HAP-1 (cell line): ENCODE measurements at regions not wholly inside any gene's neighbourhood (a gene's known extent, or its start where the extent isn't known, plus 50 kb on each side); places are given as distances from the start of the nearest gene placed in this dataset.

Experiments used
- DNase-seq, 2 experiments: peaks; one replicate each; pipeline ENCODE4 v3.0.0-alpha.2; 2016 to 2020; ENCODE audit warnings: low spot score in 2 of 2
- H3K27me3 ChIP-seq: fragments of 250-450 bp; sonication (Bioruptor Pico); 2 replicates; pipeline ENCODE4 v1.5.1; 2020; ENCODE audit warnings: low read depth, mild to moderate bottlenecking, moderate library complexity
- H3K36me3 ChIP-seq: fragments of 250-450 bp; sonication (Bioruptor Pico); replicated peaks from 2 replicates; pipeline ENCODE4 v1.5.1; 2020; ENCODE audit warnings: mild to moderate bottlenecking
- H3K4me1 ChIP-seq: fragments of 250-450 bp; sonication (Bioruptor Pico); 2 replicates; pipeline ENCODE4 v1.5.1; 2020; ENCODE audit warnings: mild to moderate bottlenecking
- H3K4me3 ChIP-seq: fragments of 250-450 bp; sonication (Bioruptor Pico); 2 replicates; pipeline ENCODE4 v1.5.1; 2020; ENCODE audit warnings: mild to moderate bottlenecking, moderate library complexity
- H3K9me3 ChIP-seq: fragments of 250-450 bp; sonication (Bioruptor Pico); 2 replicates; pipeline ENCODE4 v1.5.1; 2020; ENCODE audit warnings: mild to moderate bottlenecking, moderate library complexity
- in situ Hi-C: fragments of 300-500 bp; cut with MboI; formaldehyde crosslinking; loops from 3 replicates; pipeline ENCODE4 v1.14.3; 2020; ENCODE audit warnings: low sequenced_read_pairs, inconsistent platforms, mixed read lengths

DNA sequence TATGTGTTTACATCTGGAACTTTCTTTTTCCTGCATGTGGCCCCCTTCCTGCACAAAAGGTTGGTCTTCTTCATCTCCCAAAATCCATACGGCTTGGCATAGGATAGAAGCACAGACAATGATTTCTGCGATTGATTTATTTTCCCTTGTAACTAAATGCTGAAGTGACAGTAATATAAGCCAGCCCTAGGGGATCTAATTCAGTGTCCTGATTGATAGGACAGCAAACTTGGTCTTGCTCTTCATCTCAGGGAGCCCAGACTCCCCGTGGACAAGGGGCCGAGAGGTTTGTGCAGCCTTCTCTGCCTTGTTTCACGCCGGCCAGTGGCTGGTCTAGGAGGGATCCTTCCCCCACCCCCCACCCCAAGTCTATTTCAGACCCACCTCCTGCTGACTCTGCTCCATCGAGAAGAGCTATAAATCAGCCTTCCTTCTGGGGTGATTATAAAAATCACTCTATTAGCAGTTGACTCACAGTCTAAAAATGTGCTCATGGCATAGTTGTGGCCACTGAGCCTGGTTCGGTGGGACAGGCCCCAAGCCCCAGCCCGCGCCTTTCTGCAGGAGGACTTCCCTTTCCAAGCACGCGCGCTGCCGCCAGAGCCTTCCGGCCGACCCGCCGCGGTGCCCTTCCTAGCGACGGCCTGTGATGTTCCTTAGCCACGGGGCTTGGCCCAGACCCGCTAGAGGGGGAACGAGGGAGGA is 89.8 kb upstream of the COL5A1 start:
- no peaks in the 10 kb centered on the region for H3K36me3 ChIP-seq
- no peaks in the 10 kb centered on the region for H3K27me3 ChIP-seq
- no peaks in the 10 kb centered on the region for H3K4me1 ChIP-seq
- no peaks in the 10 kb centered on the region for H3K9me3 ChIP-seq
- DNase-seq = no peak
- in situ Hi-C loops = no loop called here
- no peak overlapping the region for H3K4me3 ChIP-seq

DNA sequence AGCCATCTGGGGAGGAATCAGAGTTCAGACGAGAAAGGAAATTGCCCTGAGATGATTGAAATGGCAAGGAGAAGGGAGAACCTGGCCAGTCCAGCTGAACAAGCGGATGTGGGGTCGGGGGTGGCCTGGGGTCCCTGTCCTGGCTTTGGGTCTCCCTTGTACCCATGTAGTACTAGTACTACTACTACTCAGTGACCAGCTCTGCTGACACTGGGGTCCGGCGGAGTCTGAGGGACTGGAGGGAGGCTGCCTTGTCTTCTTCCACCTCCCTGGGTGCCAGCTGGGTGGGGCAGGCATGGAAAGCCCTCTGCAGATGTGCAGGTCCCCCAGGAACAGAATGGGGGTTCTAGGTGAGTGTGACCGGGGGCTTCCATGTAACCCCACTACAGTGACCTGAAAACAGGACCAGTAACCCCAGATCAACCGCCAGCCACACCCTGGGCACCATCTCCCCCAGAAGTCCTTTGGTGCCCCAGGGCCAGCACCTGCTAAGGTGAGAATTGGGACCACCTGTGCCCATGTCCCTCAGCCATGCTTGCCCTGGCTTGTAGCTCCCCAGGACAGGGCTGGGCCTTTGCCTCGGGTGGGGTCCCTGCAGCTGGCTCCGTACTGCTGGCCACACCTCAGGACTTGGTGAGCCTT is 89.1 kb upstream of the COL5A1 start:
- in situ Hi-C loops = no loop called here
- Histone ChIP-seq H3K9me3 (no peaks in the 10 kb centered on the region), H3K27me3 (no peaks in the 10 kb centered on the region), H3K4me1 (no peaks in the 10 kb centered on the region), H3K4me3 (no peak overlapping the region), H3K36me3 (no peaks in the 10 kb centered on the region)
- DNase-seq = no peak

DNA sequence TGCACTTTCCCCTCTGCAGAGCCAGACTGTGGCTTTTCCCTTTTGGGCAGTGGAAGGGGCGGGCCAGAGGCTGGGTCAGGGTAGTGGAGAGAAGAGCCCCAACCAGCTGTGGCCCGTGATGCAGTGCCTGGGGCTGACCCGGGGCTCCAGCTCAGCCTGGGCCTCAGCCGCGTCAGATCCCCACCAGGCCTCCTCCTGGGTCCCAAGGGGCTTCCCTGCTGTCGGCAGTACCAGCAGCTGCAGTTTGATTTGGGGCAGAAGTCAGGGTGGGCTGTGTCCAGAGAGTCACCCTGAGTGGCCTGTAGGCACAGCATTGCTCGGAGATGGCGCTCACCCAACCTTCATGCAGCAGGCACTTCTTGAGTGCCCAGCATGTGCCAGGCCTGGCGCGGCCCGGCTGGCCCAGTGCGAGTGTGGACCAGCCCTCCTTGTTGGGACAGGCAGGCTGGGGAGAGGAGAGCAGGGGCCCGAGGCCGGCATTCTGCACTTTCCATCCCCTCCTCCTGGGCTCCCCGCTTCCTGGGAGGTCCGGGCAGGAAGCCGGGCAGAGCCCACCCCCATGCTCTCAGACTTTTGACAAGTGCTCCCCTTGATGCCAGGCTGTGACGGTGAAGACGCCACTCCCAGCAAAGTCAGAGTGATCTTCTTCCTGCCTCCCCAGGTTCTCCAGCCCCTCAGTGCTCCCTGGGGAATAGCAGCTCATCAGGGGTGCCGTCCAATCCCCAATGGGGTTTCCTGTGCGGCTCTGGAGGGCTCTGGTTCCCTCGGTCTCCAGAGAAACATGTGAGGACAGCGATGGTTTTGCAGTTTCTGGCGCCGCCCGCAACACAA is 88.3 kb upstream of the COL5A1 start:
- H3K4me3 ChIP-seq = no peak overlapping the region
- in situ Hi-C loops = no loop called here
- no peak for DNase-seq

DNA sequence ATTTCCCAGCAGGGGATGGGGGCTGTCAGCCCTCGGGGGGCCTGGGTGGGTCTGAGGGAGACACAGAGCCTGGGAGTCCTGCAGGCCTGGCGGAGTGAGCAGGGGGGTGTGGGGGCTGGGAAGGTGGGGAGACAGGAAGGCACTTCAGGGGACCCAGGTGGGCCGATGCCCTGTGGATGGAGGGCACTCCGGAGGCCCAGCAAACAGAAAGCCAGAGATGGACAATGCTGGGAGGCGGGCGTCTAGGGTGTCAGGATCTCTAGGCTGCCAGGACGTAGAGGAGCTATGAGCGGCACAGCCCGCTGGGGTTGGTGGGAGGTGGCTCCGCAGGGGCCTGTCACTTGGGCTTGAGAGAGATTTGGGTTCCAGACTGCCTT is 87.6 kb upstream of the COL5A1 start:
- in situ Hi-C loops = no loop called here
- H3K36me3 ChIP-seq = no peaks in the 10 kb centered on the region
- no peaks in the 10 kb centered on the region for H3K4me1 ChIP-seq
- DNase-seq = no peak
- H3K9me3 ChIP-seq = no peaks in the 10 kb centered on the region
- H3K4me3 ChIP-seq = no peak overlapping the region
- no peaks in the 10 kb centered on the region for H3K27me3 ChIP-seq

More for the DNA sequence above, 88.3 kb upstream of the COL5A1 start:
- Histone ChIP-seq H3K9me3 (no peaks in the 10 kb centered on the region), H3K27me3 (no peaks in the 10 kb centered on the region), H3K36me3 (no peaks in the 10 kb centered on the region), H3K4me1 (no peaks in the 10 kb centered on the region)

DNA sequence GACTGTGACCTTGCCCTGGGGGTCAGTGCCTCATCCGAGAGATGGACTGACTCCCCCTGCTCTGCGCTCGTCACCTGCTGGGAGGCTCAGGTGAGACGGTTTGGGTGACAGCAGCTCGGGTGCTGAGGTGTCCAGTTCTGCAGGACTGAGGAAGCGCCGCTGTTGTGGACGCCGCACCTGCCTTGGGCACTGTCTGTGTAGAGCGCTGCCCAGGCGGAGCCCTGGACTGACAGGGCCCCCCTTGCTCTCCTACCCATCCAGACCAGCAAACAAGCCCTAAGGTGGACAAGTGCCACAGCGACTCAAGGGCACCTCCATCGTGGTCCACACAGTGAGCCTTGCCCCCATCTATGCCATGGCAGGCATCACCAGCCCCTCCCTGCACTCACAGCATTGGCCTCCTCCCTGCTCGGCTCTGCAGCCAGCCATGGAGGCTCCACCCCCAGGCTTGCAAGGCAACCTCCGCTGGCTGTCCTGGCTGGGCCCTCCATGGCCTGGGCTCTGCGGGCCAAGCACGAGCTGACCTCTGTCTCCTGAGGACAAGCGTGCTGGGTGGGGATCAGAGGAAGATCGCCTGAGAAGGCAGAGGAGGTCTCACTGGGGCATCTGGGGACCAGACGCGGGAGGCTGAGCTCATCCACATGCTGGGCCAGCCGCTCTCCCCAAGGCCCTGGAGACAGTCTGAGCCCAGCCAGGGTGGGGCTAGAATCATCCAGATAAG is 87.1 kb upstream of the COL5A1 start:
- Histone ChIP-seq H3K4me1 (no peaks in the 10 kb centered on the region), H3K9me3 (no peaks in the 10 kb centered on the region), H3K27me3 (no peaks in the 10 kb centered on the region), H3K4me3 (no peak overlapping the region), H3K36me3 (no peaks in the 10 kb centered on the region)
- no peak for DNase-seq
- in situ Hi-C loops = no loop called here

DNA sequence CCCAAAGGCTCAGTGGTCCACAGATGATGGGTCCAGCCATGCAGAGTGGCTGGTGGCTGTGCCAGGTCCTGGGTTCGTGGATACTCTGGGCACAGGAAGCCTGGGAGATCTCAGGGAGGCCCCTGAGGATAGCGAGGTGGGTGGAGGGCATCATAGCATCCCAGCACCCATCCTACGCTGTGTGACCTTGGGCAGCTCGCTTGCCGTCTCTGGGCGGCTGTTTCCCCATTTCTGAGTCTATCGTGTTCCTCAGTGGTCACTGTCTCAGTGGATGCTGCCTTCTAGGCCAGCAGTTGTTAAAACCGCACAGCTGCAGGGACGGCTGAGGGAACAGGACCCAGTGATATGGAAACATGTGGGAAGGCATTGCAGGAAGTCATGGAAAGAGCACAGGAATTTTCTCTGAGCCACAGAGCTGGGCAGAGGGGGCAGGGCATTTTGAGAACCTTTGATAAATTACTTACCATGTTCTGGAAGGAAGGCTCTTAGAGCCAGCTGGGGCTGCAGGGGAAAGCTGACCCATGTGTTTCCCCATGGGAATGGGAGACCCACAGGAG is 86.4 kb upstream of the COL5A1 start:
- H3K36me3 ChIP-seq = no peaks in the 10 kb centered on the region
- no peak overlapping the region for H3K4me3 ChIP-seq
- DNase-seq = no peak
- in situ Hi-C loops = no loop called here
- no peaks in the 10 kb centered on the region for H3K4me1 ChIP-seq
- H3K27me3 ChIP-seq = no peaks in the 10 kb centered on the region
- H3K9me3 ChIP-seq = no peaks in the 10 kb centered on the region

DNA sequence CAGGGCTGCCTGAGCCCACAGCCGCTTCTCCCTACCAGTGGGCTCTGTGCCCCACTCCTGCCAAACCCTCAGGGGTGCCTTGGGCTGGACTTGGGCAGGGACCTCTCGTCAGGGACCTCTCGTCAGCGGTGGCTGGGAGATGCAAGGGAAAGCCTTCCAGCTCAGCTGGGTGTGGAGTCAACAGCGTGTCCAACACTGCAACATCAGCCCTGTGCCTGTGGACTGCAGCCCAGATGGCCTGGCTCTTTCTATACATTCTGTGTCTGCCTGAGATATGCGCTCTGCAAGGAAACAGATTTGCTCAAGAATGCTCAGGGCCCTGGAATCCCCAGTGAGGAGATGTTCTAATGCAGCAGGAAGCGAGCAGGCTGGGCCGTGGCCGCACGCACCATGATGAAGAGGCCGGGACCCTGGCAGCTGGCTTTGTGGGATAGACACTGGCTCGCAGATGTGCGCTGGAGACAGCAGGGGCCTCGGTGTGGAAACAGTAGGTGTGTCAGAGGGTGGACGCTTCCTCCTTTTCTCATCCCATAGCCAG is 85.0 kb upstream of the COL5A1 start:
- Histone ChIP-seq H3K4me1 (no peaks in the 10 kb centered on the region), H3K36me3 (no peaks in the 10 kb centered on the region), H3K4me3 (no peak overlapping the region), H3K27me3 (no peaks in the 10 kb centered on the region), H3K9me3 (no peaks in the 10 kb centered on the region)
- no peak for DNase-seq
- in situ Hi-C loops = no loop called here

DNA sequence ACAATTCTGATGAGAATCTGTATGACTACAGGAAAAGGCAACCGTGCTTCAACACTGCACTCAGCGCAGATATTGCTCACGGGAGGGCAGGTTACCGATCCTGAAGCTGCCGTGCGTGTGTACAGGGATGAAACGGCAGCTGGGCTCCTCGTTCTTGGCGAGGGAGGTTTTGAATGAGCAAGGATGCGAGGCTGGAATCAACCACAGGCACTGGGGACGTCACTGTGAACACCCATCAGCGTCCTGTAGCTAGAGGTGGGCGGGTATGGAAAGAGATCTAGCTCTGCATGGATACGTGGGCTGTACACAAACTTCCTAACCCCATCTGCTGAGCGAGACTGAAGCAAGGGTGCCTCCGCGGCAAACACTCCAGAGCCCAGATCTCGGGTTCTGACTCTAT is 84.3 kb upstream of the COL5A1 start:
- H3K4me3 ChIP-seq = no peak overlapping the region
- no peak for DNase-seq
- H3K27me3 ChIP-seq = no peaks in the 10 kb centered on the region
- in situ Hi-C loops = no loop called here
- H3K9me3 ChIP-seq = no peaks in the 10 kb centered on the region
- no peaks in the 10 kb centered on the region for H3K4me1 ChIP-seq
- H3K36me3 ChIP-seq = no peaks in the 10 kb centered on the region

DNA sequence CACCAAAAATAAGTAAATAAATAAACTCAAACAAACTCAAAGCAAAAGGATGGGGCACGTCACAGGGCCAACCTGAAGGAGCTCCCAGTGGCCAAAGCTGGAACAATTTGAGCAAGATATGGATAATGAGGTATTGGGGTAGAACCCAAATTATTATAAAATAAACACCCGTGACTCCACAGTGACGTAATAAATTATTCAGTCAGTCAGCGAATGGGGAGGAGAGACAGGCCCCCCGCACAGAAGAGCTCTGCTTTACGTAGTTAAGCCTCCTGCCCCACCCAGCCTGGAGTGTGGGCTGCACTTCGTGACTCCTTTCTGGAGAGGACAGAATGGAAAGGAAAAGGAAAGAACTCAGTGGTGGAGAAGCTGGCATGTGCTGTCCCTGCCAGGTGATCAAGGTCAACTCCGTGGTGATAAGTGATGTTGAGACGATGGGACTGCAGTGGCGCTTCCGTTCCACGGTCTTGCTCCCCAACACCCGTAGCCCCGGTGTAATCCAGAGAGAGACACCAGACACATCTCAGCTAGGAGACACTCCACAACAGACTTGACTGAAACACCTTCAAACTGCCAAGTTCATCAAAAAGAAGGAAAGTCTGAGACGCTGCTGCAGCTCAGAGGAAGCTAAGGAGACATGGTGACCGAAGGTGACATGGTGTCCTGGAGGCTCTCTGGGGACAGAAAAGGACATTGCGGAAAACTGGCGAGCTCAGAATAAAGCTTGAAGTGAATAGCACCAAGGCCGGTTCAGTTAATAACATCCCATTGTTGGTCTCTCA is 83.3 kb upstream of the COL5A1 start:
- Histone ChIP-seq H3K9me3 (no peaks in the 10 kb centered on the region), H3K36me3 (no peaks in the 10 kb centered on the region), H3K27me3 (no peaks in the 10 kb centered on the region), H3K4me3 (no peak overlapping the region), H3K4me1 (no peaks in the 10 kb centered on the region)
- no peak for DNase-seq
- in situ Hi-C loops = no loop called here

DNA sequence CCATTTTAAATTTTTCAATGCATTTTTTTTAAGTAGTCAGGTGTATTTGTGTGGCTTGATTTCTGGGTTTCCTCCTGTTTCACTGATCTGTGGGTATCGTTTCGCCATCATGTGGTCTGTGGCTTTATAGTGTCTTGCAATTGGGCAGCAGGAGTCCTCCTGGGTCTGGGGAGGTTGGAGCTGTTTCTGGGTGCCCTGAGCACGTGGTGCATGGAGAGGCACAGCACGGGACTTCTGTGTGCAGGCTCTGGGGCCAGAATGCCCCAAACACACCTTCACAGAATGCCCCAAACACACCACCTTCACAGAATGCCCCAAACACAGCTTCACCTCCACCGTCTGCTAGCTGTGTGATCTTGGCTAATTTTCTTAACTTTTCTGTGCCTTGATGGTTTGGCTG is 82.6 kb upstream of the COL5A1 start:
- no peaks in the 10 kb centered on the region for H3K4me1 ChIP-seq
- H3K9me3 ChIP-seq = no peaks in the 10 kb centered on the region
- H3K36me3 ChIP-seq = no peaks in the 10 kb centered on the region
- DNase-seq = no peak
- H3K4me3 ChIP-seq = no peak overlapping the region
- H3K27me3 ChIP-seq = no peaks in the 10 kb centered on the region
- in situ Hi-C loops = no loop called here

DNA sequence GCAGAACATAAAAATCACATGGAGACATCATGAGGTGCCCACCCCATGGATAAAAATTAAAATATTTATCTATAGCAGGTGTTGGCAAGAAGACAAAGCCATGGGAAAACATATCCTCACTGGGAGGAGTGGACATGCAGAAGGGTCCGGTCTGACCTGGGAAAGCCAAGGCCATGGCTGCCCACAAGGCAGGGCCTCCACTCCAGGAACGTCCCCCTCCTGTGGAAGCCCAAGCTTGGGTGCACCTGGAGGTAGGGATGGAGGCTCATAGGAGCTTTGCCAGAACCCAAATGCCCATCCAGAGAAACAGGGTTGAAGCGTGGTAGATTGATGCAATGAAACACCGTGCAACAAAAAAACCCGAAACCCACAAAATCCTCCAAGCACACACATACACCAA is 81.4 kb upstream of the COL5A1 start:
- in situ Hi-C loops = no loop called here
- H3K36me3 ChIP-seq = no peaks in the 10 kb centered on the region
- H3K4me3 ChIP-seq = no peak overlapping the region
- DNase-seq = no peak
- H3K4me1 ChIP-seq = no peaks in the 10 kb centered on the region
- H3K27me3 ChIP-seq = no peaks in the 10 kb centered on the region
- no peaks in the 10 kb centered on the region for H3K9me3 ChIP-seq

DNA sequence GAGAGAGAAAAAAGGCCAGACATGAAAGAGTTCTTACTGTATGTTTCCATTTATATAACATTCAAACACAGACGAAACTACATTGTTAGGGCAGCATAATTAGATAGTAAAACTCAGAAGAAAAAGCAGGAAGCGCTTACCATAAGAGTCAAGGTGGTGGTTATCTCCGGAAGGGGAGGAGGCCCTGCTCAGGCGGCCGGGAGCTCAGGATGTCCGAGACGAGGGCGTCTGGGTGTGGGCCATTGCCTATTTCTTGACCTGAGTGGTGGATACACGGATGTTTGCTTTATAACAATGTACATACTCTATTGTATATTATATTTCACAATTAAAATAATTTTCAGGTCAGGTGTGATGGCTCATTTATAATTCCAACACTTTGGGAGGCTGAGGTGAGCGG is 80.9 kb upstream of the COL5A1 start:
- Histone ChIP-seq H3K36me3 (no peaks in the 10 kb centered on the region), H3K4me3 (no peak overlapping the region), H3K9me3 (no peaks in the 10 kb centered on the region), H3K27me3 (no peaks in the 10 kb centered on the region), H3K4me1 (no peaks in the 10 kb centered on the region)
- in situ Hi-C loops = no loop called here
- DNase-seq = no peak
